Gastroesophageal sphincter (tissue), 4 donors: ENCODE measurements at regions not wholly inside any gene's neighbourhood (a gene's known extent, or its start where the extent isn't known, plus 50 kb on each side); places are given as distances from the start of the nearest gene placed in this dataset.

Source experiments
- ATAC-seq: fragments of 150-250 bp; one replicate; pipeline ENCODE4 v1.9.1; 2016; ENCODE audit warnings: mild to moderate bottlenecking, moderate library complexity
- H3K27ac ChIP-seq, 4 donors: fragments of 200-600 bp; sonication (generic) in 3 of 4; 1 replicate in 3 of 4; 2 replicates in 1 of 4; pipeline ENCODE4 v1.5.1; 2016 to 2019
- H3K27me3 ChIP-seq: fragments of 200-600 bp; sonication (generic); one replicate; pipeline ENCODE4 v1.5.1; 2019
- H3K36me3 ChIP-seq, 2 donors: fragments of 200-600 bp; sonication (generic); one replicate each; pipeline ENCODE4 v1.5.1; 2019; ENCODE audit warnings: control low read depth in 1 of 2
- H3K4me1 ChIP-seq, 3 donors: fragments of 200-600 bp; sonication (generic); 1 replicate in 2 of 3; 2 replicates in 1 of 3; pipeline ENCODE4 v1.5.1; 2016 to 2019; ENCODE audit warnings: control low read depth in 2 of 3
- H3K4me3 ChIP-seq, 2 donors: fragments of 200-600 bp; sonication (generic); one replicate each; pipeline ENCODE4 v1.5.1; 2019; ENCODE audit warnings: mild to moderate bottlenecking in 1 of 2, moderate library complexity in 1 of 2
- H3K9me3 ChIP-seq, 3 donors: fragments of 200-600 bp; sonication (generic); one replicate each; pipeline ENCODE4 v1.5.1; 2017 to 2019; ENCODE audit warnings: control low read depth in 2 of 3
- EP300 ChIP-seq: sonication (generic); formaldehyde crosslinking; IDR thresholded peaks from one replicate; pipeline ENCODE4 v1.6.1; 2017; ENCODE audit warnings: antibody characterized with exemption, mild to moderate bottlenecking
- POLR2A ChIP-seq, 2 donors: fragments of 450-650 bp; IDR thresholded peaks; one replicate each; pipeline ENCODE4 v1.6.1; 2017; ENCODE audit warnings: antibody characterized with exemption in 2 of 2, mild to moderate bottlenecking in 2 of 2, moderate library complexity in 1 of 2
- POLR2AphosphoS5 ChIP-seq: sonication (generic); formaldehyde crosslinking; IDR thresholded peaks from one replicate; pipeline ENCODE4 v1.6.1; 2017; ENCODE audit warnings: antibody characterized with exemption
- WGBS, 2 donors: methylation state at CpG; one replicate each; pipeline ENCODE4 v1.1.5; 2018; ENCODE audit warnings: low coverage in 1 of 2; 5-methylcytosine and 5-hydroxymethylcytosine counted together
- TF ChIP-seq, protein P1 (sequence below), 4 experiments: fragments of 200-600 bp in 2 of 4; fragments of 450-650 bp in 2 of 4; sonication (generic) in 1 of 4; IDR thresholded peaks; one replicate each; pipeline ENCODE4 v1.5.1; 2017 to 2019; ENCODE audit warnings: antibody characterized with exemption in 4 of 4, mild to moderate bottlenecking in 2 of 4, moderate library complexity in 2 of 4

DNA sequence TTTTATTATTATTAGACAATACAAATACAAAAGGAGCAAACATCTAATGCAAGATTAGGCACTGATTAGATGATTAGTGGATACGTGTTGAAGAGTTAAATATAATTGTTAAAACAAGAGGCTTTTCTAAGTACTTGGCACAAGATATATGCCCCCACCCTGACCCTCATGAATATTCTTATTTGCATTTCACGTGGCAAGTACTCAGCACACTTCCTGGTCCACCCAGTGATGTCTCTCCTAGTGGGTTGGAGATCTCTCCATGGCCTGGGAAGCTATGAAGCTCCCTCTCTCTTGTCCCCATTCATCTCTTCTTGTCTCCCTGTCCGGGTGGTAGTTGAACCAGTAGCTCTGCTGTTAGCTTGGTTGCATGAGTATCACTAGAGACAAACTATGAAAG is 375.3 kb downstream of the ADRA2A start:
- no peak overlapping the region for H3K27ac ChIP-seq
- WGBS, 2 donors: 61 to 73% methylated on average over 2 to 3 of the region's 3 CpGs
- TF ChIP-seq POLR2AphosphoS5 (no peak), EP300 (no peak), POLR2A (IDR thresholded peaks at IDR 0.05) (no peak)
- TF ChIP-seq, protein P1, sequence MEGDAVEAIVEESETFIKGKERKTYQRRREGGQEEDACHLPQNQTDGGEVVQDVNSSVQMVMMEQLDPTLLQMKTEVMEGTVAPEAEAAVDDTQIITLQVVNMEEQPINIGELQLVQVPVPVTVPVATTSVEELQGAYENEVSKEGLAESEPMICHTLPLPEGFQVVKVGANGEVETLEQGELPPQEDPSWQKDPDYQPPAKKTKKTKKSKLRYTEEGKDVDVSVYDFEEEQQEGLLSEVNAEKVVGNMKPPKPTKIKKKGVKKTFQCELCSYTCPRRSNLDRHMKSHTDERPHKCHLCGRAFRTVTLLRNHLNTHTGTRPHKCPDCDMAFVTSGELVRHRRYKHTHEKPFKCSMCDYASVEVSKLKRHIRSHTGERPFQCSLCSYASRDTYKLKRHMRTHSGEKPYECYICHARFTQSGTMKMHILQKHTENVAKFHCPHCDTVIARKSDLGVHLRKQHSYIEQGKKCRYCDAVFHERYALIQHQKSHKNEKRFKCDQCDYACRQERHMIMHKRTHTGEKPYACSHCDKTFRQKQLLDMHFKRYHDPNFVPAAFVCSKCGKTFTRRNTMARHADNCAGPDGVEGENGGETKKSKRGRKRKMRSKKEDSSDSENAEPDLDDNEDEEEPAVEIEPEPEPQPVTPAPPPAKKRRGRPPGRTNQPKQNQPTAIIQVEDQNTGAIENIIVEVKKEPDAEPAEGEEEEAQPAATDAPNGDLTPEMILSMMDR (IDR thresholded peaks at IDR 0.05): no peak
- no peak for ATAC-seq
- no peak overlapping the region for H3K4me3 ChIP-seq
- H3K27me3 ChIP-seq: peaks cover 4% of the 10 kb centered on the region
- H3K4me1 ChIP-seq: no peaks in the 10 kb centered on the region
- no peaks in the 10 kb centered on the region for H3K9me3 ChIP-seq
- no peaks in the 10 kb centered on the region for H3K36me3 ChIP-seq

DNA sequence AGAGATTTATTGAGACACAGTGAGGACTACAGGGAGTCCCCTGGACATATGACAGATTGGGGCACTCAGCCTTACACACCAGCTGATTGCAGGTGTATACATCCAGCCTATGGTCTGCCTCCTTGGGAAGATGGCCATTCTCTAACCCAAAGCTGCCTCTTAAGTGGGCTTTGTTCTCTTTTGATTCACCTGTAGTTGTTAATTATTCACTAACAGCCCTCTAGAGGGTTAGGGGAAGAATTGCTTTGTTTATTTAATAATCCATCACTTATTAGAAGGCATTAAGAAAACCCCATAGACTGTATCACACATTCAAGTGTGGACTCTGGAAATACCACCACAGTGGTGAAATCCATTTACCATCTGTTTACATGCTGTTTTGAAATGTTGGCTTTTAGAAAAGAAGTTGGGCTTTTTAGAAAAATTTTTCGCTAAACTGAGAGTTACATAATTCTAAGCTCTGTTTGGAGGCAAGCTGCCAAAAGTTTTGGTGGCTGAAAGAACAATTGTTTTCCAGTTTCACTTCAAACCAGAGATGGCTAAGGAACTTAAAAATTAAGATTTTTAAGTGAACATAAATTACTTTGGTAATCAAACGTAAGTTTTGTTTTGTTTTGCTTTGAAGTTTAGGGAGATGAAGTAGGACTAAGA is 379.1 kb downstream of the ADRA2A start:
- H3K27me3 ChIP-seq: peaks cover 4% of the 10 kb centered on the region
- TF ChIP-seq POLR2AphosphoS5 (no peak), EP300 (no peak), POLR2A (IDR thresholded peaks at IDR 0.05) (no peak)
- TF ChIP-seq, protein P1 (IDR thresholded peaks at IDR 0.05): no peak
- ATAC-seq: no peak
- no peaks in the 10 kb centered on the region for H3K36me3 ChIP-seq
- no peaks in the 10 kb centered on the region for H3K9me3 ChIP-seq
- H3K4me1 ChIP-seq: no peaks in the 10 kb centered on the region
- H3K27ac ChIP-seq: no peak overlapping the region
- WGBS, 2 donors: 43 to 58% methylated on average over 2 of the region's 2 CpGs
- no peak overlapping the region for H3K4me3 ChIP-seq

DNA sequence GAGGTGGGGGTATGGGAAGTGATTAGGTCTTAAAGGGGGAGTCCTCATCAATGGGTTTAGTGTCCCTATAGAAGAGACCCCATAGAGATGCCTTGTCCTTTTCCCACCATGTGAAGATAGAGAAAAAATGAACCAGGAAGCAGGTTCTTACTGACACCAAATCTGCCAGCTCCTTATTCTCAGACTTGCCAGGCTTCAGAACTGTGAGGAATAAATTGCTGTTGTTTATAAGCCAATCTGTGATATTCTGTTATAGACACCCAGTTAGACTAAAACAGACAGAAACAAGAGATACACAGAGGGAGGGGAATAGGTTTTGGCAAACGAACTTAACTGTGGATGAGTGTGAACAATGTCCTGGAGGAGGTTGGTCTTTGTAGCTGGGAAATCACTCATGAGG is 381.4 kb downstream of the ADRA2A start:
- H3K4me3 ChIP-seq: no peak overlapping the region
- H3K27me3 ChIP-seq: peaks cover 6% of the 10 kb centered on the region
- WGBS, 2 donors: 33 to 60% methylated on average over 1 of the region's 1 CpG
- no peaks in the 10 kb centered on the region for H3K36me3 ChIP-seq
- TF ChIP-seq EP300 (no peak), POLR2AphosphoS5 (no peak), POLR2A (IDR thresholded peaks at IDR 0.05) (no peak)
- TF ChIP-seq, protein P1 (IDR thresholded peaks at IDR 0.05): no peak
- no peak overlapping the region for H3K27ac ChIP-seq
- H3K4me1 ChIP-seq: no peaks in the 10 kb centered on the region
- ATAC-seq: no peak
- peaks cover 0 to 8% (median 0%) of the 10 kb centered on the region in 3 donors for H3K9me3 ChIP-seq

GRCh38 chr10:111459967-111460366 is 383.1 kb downstream of the ADRA2A start:
- H3K9me3 ChIP-seq: peaks cover 0 to 8% (median 0%) of the 10 kb centered on the region in 3 donors
- no peak overlapping the region for H3K4me3 ChIP-seq
- H3K36me3 ChIP-seq: no peaks in the 10 kb centered on the region
- WGBS, 2 donors: 77 to 88% methylated on average over 2 of the region's 2 CpGs
- peaks cover 6% of the 10 kb centered on the region for H3K27me3 ChIP-seq
- no peak for ATAC-seq
- no peak overlapping the region for H3K27ac ChIP-seq
- no peaks in the 10 kb centered on the region for H3K4me1 ChIP-seq
- TF ChIP-seq EP300: no peak
- TF ChIP-seq, protein P1 (IDR thresholded peaks at IDR 0.05): no peak
- TF ChIP-seq POLR2A (IDR thresholded peaks at IDR 0.05): no peak
- TF ChIP-seq POLR2AphosphoS5: no peak

DNA sequence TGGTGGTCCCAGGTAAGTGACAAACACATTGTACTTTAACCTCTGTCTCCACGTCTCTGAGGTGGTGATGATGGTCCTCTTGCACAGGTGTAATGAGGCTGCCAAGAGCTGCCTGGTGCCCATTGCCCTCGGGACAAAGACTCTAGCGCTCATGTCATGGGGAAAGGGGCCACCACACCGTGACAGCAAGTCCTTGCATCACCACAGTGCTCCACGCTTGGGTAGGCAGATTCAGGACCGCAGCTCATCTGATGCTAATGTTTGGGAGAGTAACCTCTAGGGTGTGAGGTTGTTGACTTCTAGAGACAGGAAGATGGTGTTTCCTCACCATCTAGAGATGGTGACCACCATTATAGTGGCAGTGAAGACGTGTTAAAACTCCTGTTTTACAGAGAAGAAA is 395.6 kb downstream of the ADRA2A start:
- TF ChIP-seq POLR2AphosphoS5: no peak
- TF ChIP-seq POLR2A (IDR thresholded peaks at IDR 0.05): no peak
- TF ChIP-seq, protein P1 (IDR thresholded peaks at IDR 0.05): no peak
- no peak for TF ChIP-seq EP300
- Histone ChIP-seq H3K4me3 (no peak overlapping the region), H3K27me3 (peaks cover 7% of the 10 kb centered on the region), H3K9me3 (no peaks in the 10 kb centered on the region), H3K4me1 (no peaks in the 10 kb centered on the region), H3K36me3 (no peaks in the 10 kb centered on the region), H3K27ac (no peak overlapping the region)
- ATAC-seq: no peak
- WGBS, 2 donors: 60 to 86% methylated on average over 2 to 4 of the region's 7 CpGs
